GM12878 (cell line): ENCODE measurements at regions not wholly inside any gene's neighbourhood (a gene's known extent, or its start where the extent isn't known, plus 50 kb on each side); places are given as distances from the start of the nearest gene placed in this dataset.

Experiments used
- ATAC-seq: fragments of 200-7000 bp; cut with Tn5 transposase; 3 replicates; pipeline ENCODE4 v1.9.1; 2020; ENCODE audit warnings: mild to moderate bottlenecking, moderate library complexity
- BruUV-seq: library from RNA; stranded (reverse); fragments of 400-500 nt; replicated peaks from 2 replicates; lab custom pipeline; 2021; lab: Mats Ljungman, UMichigan
- CTCF ChIA-PET: fragments of 300-600 bp; sonication (Branson Sonifier 250); formaldehyde crosslinking; extraction: SDS; loops from one replicate; lab custom pipeline; 2021; ENCODE audit warnings: inconsistent platforms; lab: Yijun Ruan, JAX
- POLR2A ChIA-PET: fragments of 350-600 bp; formaldehyde crosslinking; extraction: SDS; loops from one replicate; lab custom pipeline; 2021; ENCODE audit warnings: inconsistent platforms; lab: Charles Lee
- RAD21 ChIA-PET: fragments of 300-600 bp; sonication (Branson Sonifier 250); formaldehyde crosslinking; loops from one replicate; lab custom pipeline; 2023; ENCODE audit warnings: antibody characterized with exemption; ENCODE audit not compliant: unreplicated experiment; lab: Charles Lee
- SMC1A ChIA-PET: fragments of 300-600 bp; sonication (Branson Sonifier 250); formaldehyde crosslinking; loops from one replicate; lab custom pipeline; 2023; ENCODE audit not compliant: unreplicated experiment, uncharacterized antibody; lab: Charles Lee
- DNase-seq: peaks from one replicate; pipeline ENCODE4 v3.0.0-alpha.2; 2011; ENCODE audit warnings: low read depth, low spot score
- FAIRE-seq: peaks from 3 replicates; lab custom pipeline; 2011; peaks lifted over from hg19 to GRCh38; lab: Jason Lieb, UNC
- H2AFZ ChIP-seq: 2 replicates; pipeline ENCODE4 v1.6.0; 2011; ENCODE audit warnings: low read depth, low read length, control low read depth; ENCODE audit not compliant: control insufficient read depth
- H3K27ac ChIP-seq: 2 replicates; pipeline ENCODE4 v1.5.1; 2011; ENCODE audit warnings: control low read depth; ENCODE audit not compliant: control insufficient read depth, insufficient read depth
- H3K27me3 ChIP-seq, 2 experiments: replicated peaks in 1 of 2; 2 replicates each; pipeline versions ENCODE4 v1.6.0 to v1.6.1; 2011; ENCODE audit warnings: low read length in 1 of 2; ENCODE audit not compliant: control insufficient read depth in 2 of 2, insufficient read depth in 2 of 2
- H3K36me3 ChIP-seq, 2 experiments: 2 replicates each; pipeline ENCODE4 v1.5.1; 2011; ENCODE audit warnings: low read length in 1 of 2; ENCODE audit not compliant: control insufficient read depth in 2 of 2, insufficient read depth in 2 of 2
- H3K4me1 ChIP-seq: 2 replicates; pipeline ENCODE4 v1.6.1; 2011; ENCODE audit warnings: mild to moderate bottlenecking, low read length, moderate library complexity, mixed read lengths; ENCODE audit not compliant: control insufficient read depth, insufficient read depth
- H3K4me2 ChIP-seq: 2 replicates; pipeline ENCODE4 v1.6.0; 2011; ENCODE audit warnings: control low read depth; ENCODE audit not compliant: control insufficient read depth, insufficient read depth
- H3K4me3 ChIP-seq: fragments of 200-600 bp; sonication (generic); 2 replicates; pipeline ENCODE4 v1.5.1; 2016
- H3K79me2 ChIP-seq: 2 replicates; pipeline ENCODE4 v1.6.0; 2011; ENCODE audit warnings: low read length; ENCODE audit not compliant: control insufficient read depth, insufficient read depth
- H3K9ac ChIP-seq: 2 replicates; pipeline ENCODE4 v1.8.0; 2011; ENCODE audit warnings: low read length, control low read depth, mixed read lengths; ENCODE audit not compliant: control insufficient read depth, insufficient read depth
- H3K9me3 ChIP-seq: replicated peaks from 3 replicates; pipeline ENCODE4 v1.5.1; 2011; ENCODE audit warnings: mild to moderate bottlenecking, low read length; ENCODE audit not compliant: control insufficient read depth, insufficient read depth
- H4K20me1 ChIP-seq: 2 replicates; pipeline ENCODE4 v1.6.0; 2011; ENCODE audit not compliant: control insufficient read depth, insufficient read depth
- E4F1 ChIP-seq: fragments of 450-650 bp; IDR thresholded peaks from 2 replicates; pipeline ENCODE4 v1.6.1; 2018; ENCODE audit warnings: borderline replicate concordance, mild to moderate bottlenecking; ENCODE audit not compliant: partially characterized antibody
- HSF1 ChIP-seq: fragments of 150-350 bp; IDR thresholded peaks from 2 replicates; pipeline ENCODE4 v1.6.1; 2014; ENCODE audit warnings: mild to moderate bottlenecking, low read depth, low read length
- PRDM15 ChIP-seq: fragments of 450-650 bp; formaldehyde crosslinking; IDR thresholded peaks from 2 replicates; pipeline ENCODE4 v1.4.0; 2020; ENCODE audit warnings: mild to moderate bottlenecking, moderate library complexity
- WGBS: methylation state at CpG from one replicate; pipeline ENCODE4 v1.1.6; 2016; ENCODE audit warnings: low lambda C conversion rate; ENCODE audit not compliant: insufficient replicate concordance, insufficient coverage; ENCODE audit errors: missing lambda C conversion rate; 5-methylcytosine and 5-hydroxymethylcytosine counted together
- in situ Hi-C: fragments of 300-500 bp; cut with MboI; formaldehyde crosslinking; loops from 9 replicates; pipeline ENCODE4 v1.14.3; 2018; ENCODE audit warnings: mixed read lengths
- intact Hi-C: fragments of 100-400 bp; cut with micrococcal nuclease; formaldehyde crosslinking; loops from one replicate; pipeline ENCODE4 v1.14.2; 2022; ENCODE audit not compliant: unreplicated experiment

GRCh38 chr13:104436555-104436954 lies 1370.3 kb upstream of the SLC10A2 start (continued):
- TF ChIP-seq HSF1 = no peak

GRCh38 chr13:104431895-104432294 lies 1365.7 kb upstream of the SLC10A2 start:
- Histone ChIP-seq H3K4me2 (no peak overlapping the region), H3K4me1 (no peaks in the 10 kb centered on the region), H3K9ac (no peak overlapping the region), H3K36me3 (no peaks in the 10 kb centered on the region), H3K27ac (no peak overlapping the region), H3K9me3 (no peaks in the 10 kb centered on the region), H4K20me1 (no peaks in the 10 kb centered on the region), H3K27me3 (no peaks in the 10 kb centered on the region), H3K4me3 (no peak overlapping the region), H2AFZ (no peak overlapping the region), H3K79me2 (no peaks in the 10 kb centered on the region)
- BruUV-seq = no TSS peak
- WGBS = 31% methylated on average over 1 of the region's 1 CpG
- TF ChIP-seq E4F1 (no peak), PRDM15 (CRISPR knock-in tag) (no peak)
- intact Hi-C loops = no loop called here
- RAD21 ChIA-PET = no interaction called here
- no peak for ATAC-seq
- SMC1A ChIA-PET = no interaction called here
- POLR2A ChIA-PET = no interaction called here
- CTCF ChIA-PET = no interaction called here
- in situ Hi-C loops = no loop called here
- DNase-seq = no peak
- FAIRE-seq = no peak
